ENCODE measurements at regions not wholly inside any gene's neighbourhood (a gene's known extent, or its start where the extent isn't known, plus 50 kb on each side); places are given as distances from the start of the nearest gene placed in this dataset.

DNA sequence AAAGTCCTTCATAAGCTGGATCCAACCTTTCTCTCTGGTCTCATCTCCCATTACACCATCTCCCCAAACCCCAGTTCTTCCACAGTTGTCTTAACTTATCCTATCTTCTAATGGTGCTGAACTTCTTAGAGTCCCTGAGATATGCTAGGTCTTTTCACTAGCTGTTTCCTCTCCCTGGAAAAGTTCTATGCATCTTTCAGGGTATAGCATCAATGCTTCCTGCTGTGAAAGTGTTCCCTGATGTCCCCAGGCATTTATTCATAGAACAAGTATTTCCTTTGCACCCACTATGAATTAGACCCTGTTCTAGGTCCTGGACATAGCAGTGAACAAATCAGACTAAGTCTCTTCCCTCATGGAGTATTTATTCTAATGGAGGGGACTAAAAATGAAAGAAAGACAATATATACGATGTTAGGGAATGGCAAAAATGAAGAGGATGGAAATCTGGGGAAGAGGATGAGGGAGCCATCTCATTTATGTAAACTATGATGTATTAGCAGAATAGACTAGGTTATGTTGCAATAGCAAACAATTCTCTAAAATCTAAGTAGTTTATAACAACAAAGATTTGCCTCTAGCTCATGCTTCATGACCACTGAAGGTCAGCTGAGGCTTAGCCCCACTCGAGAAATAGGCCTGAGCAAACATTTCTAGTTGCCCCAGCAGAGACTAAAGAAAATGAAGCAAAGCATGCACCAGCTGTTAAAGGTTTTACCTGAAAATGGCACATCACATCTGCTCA, 120.0 kb downstream of the CYSLTR2 start:
- TF ChIP-seq, protein P1, sequence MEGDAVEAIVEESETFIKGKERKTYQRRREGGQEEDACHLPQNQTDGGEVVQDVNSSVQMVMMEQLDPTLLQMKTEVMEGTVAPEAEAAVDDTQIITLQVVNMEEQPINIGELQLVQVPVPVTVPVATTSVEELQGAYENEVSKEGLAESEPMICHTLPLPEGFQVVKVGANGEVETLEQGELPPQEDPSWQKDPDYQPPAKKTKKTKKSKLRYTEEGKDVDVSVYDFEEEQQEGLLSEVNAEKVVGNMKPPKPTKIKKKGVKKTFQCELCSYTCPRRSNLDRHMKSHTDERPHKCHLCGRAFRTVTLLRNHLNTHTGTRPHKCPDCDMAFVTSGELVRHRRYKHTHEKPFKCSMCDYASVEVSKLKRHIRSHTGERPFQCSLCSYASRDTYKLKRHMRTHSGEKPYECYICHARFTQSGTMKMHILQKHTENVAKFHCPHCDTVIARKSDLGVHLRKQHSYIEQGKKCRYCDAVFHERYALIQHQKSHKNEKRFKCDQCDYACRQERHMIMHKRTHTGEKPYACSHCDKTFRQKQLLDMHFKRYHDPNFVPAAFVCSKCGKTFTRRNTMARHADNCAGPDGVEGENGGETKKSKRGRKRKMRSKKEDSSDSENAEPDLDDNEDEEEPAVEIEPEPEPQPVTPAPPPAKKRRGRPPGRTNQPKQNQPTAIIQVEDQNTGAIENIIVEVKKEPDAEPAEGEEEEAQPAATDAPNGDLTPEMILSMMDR (IDR thresholded peaks at IDR 0.05): no peak
- TF ChIP-seq POLR2A (IDR thresholded peaks at IDR 0.05) (no peak), EP300 (IDR thresholded peaks at IDR 0.05) (no peak)

Measured in ovary (tissue), 3 donors.